ENCODE measurements at regions not wholly inside any gene's neighbourhood (a gene's known extent, or its start where the extent isn't known, plus 50 kb on each side); places are given as distances from the start of the nearest gene placed in this dataset.

DNA sequence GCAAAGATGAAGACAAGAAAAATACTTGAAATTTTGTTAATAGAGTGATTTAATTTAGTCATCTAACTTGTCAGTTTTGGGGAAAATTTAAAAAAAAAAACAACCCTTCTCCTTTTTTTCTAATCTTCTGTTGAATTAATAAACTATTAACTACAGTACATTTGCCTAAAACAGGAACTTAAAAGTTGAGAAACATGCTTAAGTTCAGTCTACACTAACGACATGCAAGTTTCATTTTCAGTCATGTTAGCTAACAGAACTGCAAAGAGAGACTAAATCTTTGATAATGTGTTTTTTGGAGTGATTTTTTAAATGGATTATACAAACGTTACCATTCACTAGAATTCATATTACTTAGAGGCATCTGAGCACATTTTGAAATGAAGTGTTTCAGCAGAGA, 71.9 kb upstream of the MBNL1 start:
- Histone ChIP-seq H3K36me3 (no peaks in the 10 kb centered on the region), H3K4me1 (peaks cover 0 to 62% (median 48%) of the 10 kb centered on the region in 4 donors), H3K4me3 (peak overlapping the region in 3 of 4 donors; percentile 3 to 30 (median 28)), H3K9me3 (no peaks in the 10 kb centered on the region), H3K27ac (peak overlapping the region; percentile 81 to 89 (median 84)), H3K27me3 (no peaks in the 10 kb centered on the region)
- WGBS, 2 donors, result 11 to 62% methylated on average over 2 of the region's 2 CpGs
- intact Hi-C loops (cut with DNase I), result loop anchor here (5.0 to 10.0 kb wide), 3 partner anchors 34 to 258 kb away; no protein-coding TSS in a partner anchor
- TF ChIP-seq EP300 (IDR thresholded peaks at IDR 0.05) (no peak), POLR2AphosphoS5 (IDR thresholded peaks at IDR 0.05) (peak in 1 of 4 donors; percentile 23), POLR2A (IDR thresholded peaks at IDR 0.05) (no peak)
- TF ChIP-seq, protein P1, sequence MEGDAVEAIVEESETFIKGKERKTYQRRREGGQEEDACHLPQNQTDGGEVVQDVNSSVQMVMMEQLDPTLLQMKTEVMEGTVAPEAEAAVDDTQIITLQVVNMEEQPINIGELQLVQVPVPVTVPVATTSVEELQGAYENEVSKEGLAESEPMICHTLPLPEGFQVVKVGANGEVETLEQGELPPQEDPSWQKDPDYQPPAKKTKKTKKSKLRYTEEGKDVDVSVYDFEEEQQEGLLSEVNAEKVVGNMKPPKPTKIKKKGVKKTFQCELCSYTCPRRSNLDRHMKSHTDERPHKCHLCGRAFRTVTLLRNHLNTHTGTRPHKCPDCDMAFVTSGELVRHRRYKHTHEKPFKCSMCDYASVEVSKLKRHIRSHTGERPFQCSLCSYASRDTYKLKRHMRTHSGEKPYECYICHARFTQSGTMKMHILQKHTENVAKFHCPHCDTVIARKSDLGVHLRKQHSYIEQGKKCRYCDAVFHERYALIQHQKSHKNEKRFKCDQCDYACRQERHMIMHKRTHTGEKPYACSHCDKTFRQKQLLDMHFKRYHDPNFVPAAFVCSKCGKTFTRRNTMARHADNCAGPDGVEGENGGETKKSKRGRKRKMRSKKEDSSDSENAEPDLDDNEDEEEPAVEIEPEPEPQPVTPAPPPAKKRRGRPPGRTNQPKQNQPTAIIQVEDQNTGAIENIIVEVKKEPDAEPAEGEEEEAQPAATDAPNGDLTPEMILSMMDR (IDR thresholded peaks at IDR 0.05), result no peak
- no peak for DNase-seq

DNA sequence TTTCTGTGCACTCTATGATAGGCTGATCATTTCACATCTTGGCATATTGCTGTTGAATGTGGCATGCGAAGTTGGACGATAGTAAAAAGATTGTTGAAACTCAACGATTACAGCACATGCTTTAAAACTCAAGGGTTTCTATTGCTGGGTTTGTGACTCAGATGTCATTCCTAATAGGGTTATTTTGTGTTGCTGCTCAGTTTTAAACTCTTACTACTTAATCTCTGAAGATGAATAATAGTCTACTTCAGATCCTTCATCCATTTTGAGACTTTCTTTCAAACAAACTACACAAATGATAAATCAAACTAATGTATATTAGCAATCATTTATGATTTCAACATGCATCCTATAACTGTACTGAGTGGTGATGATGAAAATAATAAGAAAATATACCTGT, 71.3 kb upstream of the MBNL1 start:
- Histone ChIP-seq H3K9me3 (no peaks in the 10 kb centered on the region), H3K27me3 (no peaks in the 10 kb centered on the region), H3K27ac (peak overlapping the region; percentile 81 to 89 (median 84)), H3K36me3 (no peaks in the 10 kb centered on the region), H3K4me3 (peak overlapping the region in 3 of 4 donors; percentile 3 to 30 (median 28)), H3K4me1 (peaks cover 0 to 65% (median 51%) of the 10 kb centered on the region in 4 donors)
- intact Hi-C loops (cut with DNase I), result loop anchor here (5.0 to 10.0 kb wide), 3 partner anchors 35 to 257 kb away; no protein-coding TSS in a partner anchor
- WGBS, 2 donors, result 48 to 82% methylated on average over 3 of the region's 3 CpGs
- DNase-seq, result no peak
- TF ChIP-seq POLR2AphosphoS5 (IDR thresholded peaks at IDR 0.05), result peak in 3 of 4 donors; percentile 29 to 61 (median 58)
- no peak for TF ChIP-seq POLR2A (IDR thresholded peaks at IDR 0.05)

DNA sequence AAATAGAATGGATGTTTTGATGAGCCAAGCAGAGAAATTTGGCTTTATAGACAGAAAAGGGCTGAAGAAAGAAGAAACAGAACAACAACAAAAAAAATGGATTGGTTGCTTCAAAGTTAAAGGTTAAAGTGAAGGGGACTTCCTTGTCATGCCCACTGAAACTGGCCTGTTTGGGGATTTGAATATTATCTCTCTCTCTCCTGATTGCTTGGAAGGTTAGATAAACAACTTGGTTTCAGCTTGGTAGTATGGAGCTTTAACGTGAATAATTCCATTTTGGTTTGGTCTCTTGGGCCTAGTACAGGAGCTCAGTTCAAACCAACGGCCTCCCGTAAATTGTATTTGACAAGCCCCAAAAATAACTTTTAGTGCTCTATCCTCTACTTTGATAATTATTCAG, 70.8 kb upstream of the MBNL1 start:
- no peak for TF ChIP-seq POLR2AphosphoS5 (IDR thresholded peaks at IDR 0.05)
- TF ChIP-seq, protein P1 (IDR thresholded peaks at IDR 0.05), result no peak
- no peak for TF ChIP-seq EP300 (IDR thresholded peaks at IDR 0.05)
- TF ChIP-seq POLR2A (IDR thresholded peaks at IDR 0.05), result no peak
- Histone ChIP-seq H3K4me1 (peaks cover 0 to 70% (median 53%) of the 10 kb centered on the region in 4 donors), H3K27ac (peak overlapping the region; percentile 81 to 89 (median 84)), H3K4me3 (peak overlapping the region in 1 of 4 donors; percentile 28), H3K9me3 (no peaks in the 10 kb centered on the region), H3K36me3 (no peaks in the 10 kb centered on the region), H3K27me3 (no peaks in the 10 kb centered on the region)
- intact Hi-C loops (cut with DNase I), result loop anchor here (5.0 to 10.0 kb wide), 3 partner anchors 36 to 257 kb away; no protein-coding TSS in a partner anchor
- 56 to 81% methylated on average over 3 of the region's 3 CpGs for WGBS, 2 donors
- no peak for DNase-seq

DNA sequence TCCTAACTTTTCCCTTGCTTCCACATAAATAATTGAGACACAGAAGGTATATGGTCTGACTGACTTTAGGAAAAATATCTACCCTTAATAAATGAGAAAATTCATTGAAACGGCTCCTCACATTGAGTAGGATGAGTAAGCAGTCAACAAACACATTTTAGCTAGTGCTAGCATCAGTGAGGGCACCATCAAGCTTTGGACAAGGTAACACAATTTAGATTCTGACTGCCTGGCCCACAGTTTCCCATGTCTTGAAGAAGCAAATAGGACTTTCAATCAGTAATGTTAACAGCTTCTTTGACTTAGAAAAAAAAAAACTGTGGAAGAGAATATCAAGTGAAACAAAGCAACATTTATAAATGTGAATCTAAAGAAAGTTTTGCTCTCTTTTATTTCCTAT, 70.1 kb upstream of the MBNL1 start:
- H3K27me3 ChIP-seq, result no peaks in the 10 kb centered on the region
- H3K4me3 ChIP-seq, result no peak overlapping the region
- H3K36me3 ChIP-seq, result no peaks in the 10 kb centered on the region
- no peak for TF ChIP-seq POLR2AphosphoS5 (IDR thresholded peaks at IDR 0.05)
- TF ChIP-seq, protein P1 (IDR thresholded peaks at IDR 0.05), result no peak
- no peak for TF ChIP-seq EP300 (IDR thresholded peaks at IDR 0.05)
- TF ChIP-seq POLR2A (IDR thresholded peaks at IDR 0.05), result no peak
- H3K27ac ChIP-seq, result peak overlapping the region; percentile 81 to 89 (median 84)
- DNase-seq, result no peak
- 49 to 87% methylated on average over 1 of the region's 1 CpG for WGBS, 2 donors
- intact Hi-C loops (cut with DNase I), result loop anchor here (5.0 to 10.0 kb wide), 3 partner anchors 36 to 256 kb away; no protein-coding TSS in a partner anchor
- H3K9me3 ChIP-seq, result no peaks in the 10 kb centered on the region
- H3K4me1 ChIP-seq, result peaks cover 0 to 74% (median 57%) of the 10 kb centered on the region in 4 donors

DNA sequence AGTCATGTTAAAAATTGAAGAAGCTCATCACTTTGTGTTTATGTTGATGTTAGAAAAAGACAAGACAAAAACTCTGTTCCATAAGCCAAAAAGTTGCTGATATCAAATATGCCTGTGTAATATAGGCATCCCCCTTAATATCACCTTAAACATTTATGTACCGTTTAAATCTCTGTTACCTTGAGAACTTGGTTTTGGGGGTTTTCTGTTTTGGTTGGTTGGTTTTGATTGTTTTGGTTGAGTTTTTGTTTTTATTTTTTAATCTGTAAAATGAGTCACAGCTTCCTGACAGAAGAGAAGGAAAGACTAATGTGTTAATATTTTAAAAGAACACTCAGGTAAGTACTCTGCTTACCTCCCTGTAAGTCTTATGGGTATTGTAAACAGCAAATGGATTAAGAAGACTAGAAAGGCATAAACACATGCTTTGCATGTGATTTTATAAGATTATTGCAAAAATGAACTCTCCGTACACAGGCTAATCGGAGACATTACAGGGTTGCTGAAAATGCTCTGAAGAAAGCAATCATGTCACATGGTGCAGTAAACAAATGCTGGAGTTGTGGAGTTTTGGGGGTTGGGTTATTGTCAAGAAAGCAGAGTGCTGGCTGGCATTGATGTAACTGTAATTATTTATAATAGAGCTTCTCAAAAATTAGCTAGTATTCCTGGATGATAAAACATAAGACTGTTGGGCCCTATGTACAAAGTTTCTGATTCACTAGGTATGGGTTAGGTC, 69.5 kb upstream of the MBNL1 start:
- H3K4me1 ChIP-seq, result peaks cover 0 to 74% (median 57%) of the 10 kb centered on the region in 4 donors
- H3K4me3 ChIP-seq, result no peak overlapping the region
- WGBS, 2 donors, result 55 to 78% methylated on average over 3 of the region's 3 CpGs
- H3K9me3 ChIP-seq, result no peaks in the 10 kb centered on the region
- no peak for DNase-seq
- no peaks in the 10 kb centered on the region for H3K27me3 ChIP-seq
- H3K27ac ChIP-seq, result peak overlapping the region; percentile 81 to 89 (median 84)
- H3K36me3 ChIP-seq, result no peaks in the 10 kb centered on the region
- intact Hi-C loops (cut with DNase I), result loop anchor here (5.0 to 10.0 kb wide), 3 partner anchors 37 to 256 kb away; no protein-coding TSS in a partner anchor
- TF ChIP-seq, protein P1 (IDR thresholded peaks at IDR 0.05), result no peak
- TF ChIP-seq EP300 (IDR thresholded peaks at IDR 0.05) (no peak), POLR2A (IDR thresholded peaks at IDR 0.05) (no peak), POLR2AphosphoS5 (IDR thresholded peaks at IDR 0.05) (no peak)
